HEK293 (cell line): ENCODE measurements at regions not wholly inside any gene's neighbourhood (a gene's known extent, or its start where the extent isn't known, plus 50 kb on each side); places are given as distances from the start of the nearest gene placed in this dataset.
A peak's percentile ranks its signal among the peaks of the same experiment; 100 is the strongest.

ENCODE experiments used
- ATF2 ChIP-seq: fragments of 450-650 bp; formaldehyde crosslinking; IDR thresholded peaks from 2 replicates; pipeline ENCODE4 v1.5.1; 2016; ENCODE audit warnings: missing biosample characterization, missing genetic modification characterization, low read depth
- FEZF1 ChIP-seq: fragments of 450-650 bp; formaldehyde crosslinking; IDR thresholded peaks from 2 replicates; pipeline ENCODE4 v1.5.1; 2016; ENCODE audit warnings: missing biosample characterization, missing genetic modification characterization
- HOXA7 ChIP-seq: sonication (generic); formaldehyde crosslinking; IDR thresholded peaks from 2 replicates; pipeline ENCODE4 v1.8.1; 2022; ENCODE audit warnings: missing genetic modification reagents, borderline replicate concordance
- KLF16 ChIP-seq: fragments of 450-650 bp; formaldehyde crosslinking; IDR thresholded peaks from 2 replicates; pipeline ENCODE4 v1.5.1; 2017; ENCODE audit warnings: missing biosample characterization, missing genetic modification characterization
- PRDM4 ChIP-seq: fragments of 450-650 bp; formaldehyde crosslinking; IDR thresholded peaks from 2 replicates; pipeline ENCODE4 v1.5.1; 2017; ENCODE audit warnings: missing biosample characterization, missing genetic modification characterization
- RBAK ChIP-seq: fragments of 450-650 bp; formaldehyde crosslinking; IDR thresholded peaks from 2 replicates; pipeline ENCODE4 v1.5.1; 2016; ENCODE audit warnings: missing biosample characterization, missing genetic modification characterization
- REPIN1 ChIP-seq: fragments of 450-650 bp; formaldehyde crosslinking; IDR thresholded peaks from 2 replicates; pipeline ENCODE4 v1.5.1; 2017; ENCODE audit warnings: missing biosample characterization, missing genetic modification characterization, low read depth
- REST ChIP-seq: fragments of 450-650 bp; formaldehyde crosslinking; IDR thresholded peaks from 2 replicates; pipeline ENCODE4 v1.5.1; 2016; ENCODE audit warnings: missing biosample characterization, missing genetic modification characterization
- SCRT1 ChIP-seq: fragments of 450-650 bp; formaldehyde crosslinking; IDR thresholded peaks from 2 replicates; pipeline ENCODE4 v1.5.1; 2016; ENCODE audit warnings: missing biosample characterization, missing genetic modification characterization, borderline replicate concordance
- WT1 ChIP-seq: fragments of 450-650 bp; formaldehyde crosslinking; IDR thresholded peaks from 2 replicates; pipeline ENCODE4 v1.5.1; 2016; ENCODE audit warnings: missing biosample characterization, missing genetic modification characterization
- ZBTB21 ChIP-seq: fragments of 450-650 bp; formaldehyde crosslinking; IDR thresholded peaks from 2 replicates; pipeline ENCODE4 v1.5.1; 2017; ENCODE audit warnings: missing biosample characterization, missing genetic modification characterization
- ZBTB49 ChIP-seq: fragments of 450-650 bp; formaldehyde crosslinking; IDR thresholded peaks from 2 replicates; pipeline ENCODE4 v1.5.1; 2016; ENCODE audit warnings: missing biosample characterization, missing genetic modification characterization, low read depth
- ZNF112 ChIP-seq: fragments of 450-650 bp; formaldehyde crosslinking; IDR thresholded peaks from 2 replicates; pipeline ENCODE4 v1.5.0; 2017; ENCODE audit warnings: missing biosample characterization, missing genetic modification characterization
- ZNF2 ChIP-seq: fragments of 450-650 bp; formaldehyde crosslinking; IDR thresholded peaks from 2 replicates; pipeline ENCODE4 v1.5.1; 2016; ENCODE audit warnings: missing biosample characterization, missing genetic modification characterization
- ZNF23 ChIP-seq: fragments of 450-650 bp; formaldehyde crosslinking; IDR thresholded peaks from 2 replicates; pipeline ENCODE4 v1.5.1; 2016; ENCODE audit warnings: missing biosample characterization, missing genetic modification characterization, borderline replicate concordance
- ZNF302 ChIP-seq: fragments of 450-650 bp; formaldehyde crosslinking; IDR thresholded peaks from 2 replicates; pipeline ENCODE4 v1.5.1; 2016; ENCODE audit warnings: missing biosample characterization, missing genetic modification characterization, low read depth
- ZNF311 ChIP-seq: fragments of 450-650 bp; formaldehyde crosslinking; IDR thresholded peaks from 2 replicates; pipeline ENCODE4 v1.5.1; 2017; ENCODE audit warnings: missing biosample characterization, missing genetic modification characterization, borderline replicate concordance
- ZNF362 ChIP-seq: fragments of 450-650 bp; formaldehyde crosslinking; IDR thresholded peaks from 2 replicates; pipeline ENCODE4 v1.5.1; 2016; ENCODE audit warnings: missing biosample characterization, missing genetic modification characterization
- ZNF391 ChIP-seq: fragments of 450-650 bp; formaldehyde crosslinking; IDR thresholded peaks from 2 replicates; pipeline ENCODE4 v1.5.1; 2016; ENCODE audit warnings: low read depth, missing biosample characterization, missing genetic modification characterization, borderline replicate concordance
- ZNF394 ChIP-seq: fragments of 450-650 bp; formaldehyde crosslinking; IDR thresholded peaks from 2 replicates; pipeline ENCODE4 v1.5.1; 2016; ENCODE audit warnings: missing biosample characterization, missing genetic modification characterization, mild to moderate bottlenecking, moderate library complexity, borderline replicate concordance
- ZNF404 ChIP-seq: fragments of 450-650 bp; formaldehyde crosslinking; IDR thresholded peaks from 2 replicates; pipeline ENCODE4 v1.5.1; 2017; ENCODE audit warnings: missing biosample characterization, missing genetic modification characterization
- ZNF433 ChIP-seq: fragments of 450-650 bp; formaldehyde crosslinking; IDR thresholded peaks from 2 replicates; pipeline ENCODE4 v1.5.1; 2016; ENCODE audit warnings: missing biosample characterization, missing genetic modification characterization, low read depth
- ZNF530 ChIP-seq: fragments of 450-650 bp; formaldehyde crosslinking; IDR thresholded peaks from 2 replicates; pipeline ENCODE4 v1.5.1; 2016; ENCODE audit warnings: low read depth, missing biosample characterization, missing genetic modification characterization
- ZNF544 ChIP-seq: fragments of 450-650 bp; formaldehyde crosslinking; IDR thresholded peaks from 2 replicates; pipeline ENCODE4 v1.5.0; 2017; ENCODE audit warnings: missing biosample characterization, missing genetic modification characterization
- ZNF549 ChIP-seq: fragments of 450-650 bp; IDR thresholded peaks from 2 replicates; pipeline ENCODE4 v1.5.1; 2018; ENCODE audit warnings: missing biosample characterization, missing genetic modification characterization, mild to moderate bottlenecking, inconsistent platforms, moderate library complexity
- ZNF558 ChIP-seq: fragments of 450-650 bp; formaldehyde crosslinking; IDR thresholded peaks from 2 replicates; pipeline ENCODE4 v1.5.1; 2016; ENCODE audit warnings: missing biosample characterization, missing genetic modification characterization
- ZNF623 ChIP-seq: fragments of 450-650 bp; formaldehyde crosslinking; IDR thresholded peaks from 2 replicates; pipeline ENCODE4 v1.5.1; 2016; ENCODE audit warnings: missing biosample characterization, missing genetic modification characterization
- ZNF791 ChIP-seq: fragments of 450-650 bp; formaldehyde crosslinking; IDR thresholded peaks from 2 replicates; pipeline ENCODE4 v1.5.1; 2016; ENCODE audit warnings: missing biosample characterization, missing genetic modification characterization
- ZSCAN30 ChIP-seq: fragments of 450-650 bp; IDR thresholded peaks from 2 replicates; pipeline ENCODE4 v1.5.1; 2018; ENCODE audit warnings: missing biosample characterization, mild to moderate bottlenecking, missing genetic modification characterization, moderate library complexity

- TF ChIP-seq ZBTB21 (tag by site-specific recombination) = 0 out of 2 replicates have a peak, but pooled peaks have one; percentile 49
- no peak for TF ChIP-seq WT1
- no peak for TF ChIP-seq ZNF404 (tag by site-specific recombination)
- TF ChIP-seq ZNF549 (tag by site-specific recombination) = no peak
- TF ChIP-seq REST (tag by site-specific recombination) = peak; percentile 78; the same call in 1 of the 2 replicates
- TF ChIP-seq ZNF2 (tag by site-specific recombination) = no peak
- TF ChIP-seq ZNF112 = no peak
- TF ChIP-seq ATF2 (tag by site-specific recombination) = no peak
- no peak for TF ChIP-seq PRDM4
- TF ChIP-seq FEZF1 (tag by site-specific recombination) = no peak
- no peak for TF ChIP-seq KLF16
- TF ChIP-seq ZSCAN30 (tag by site-specific recombination) = no peak
- TF ChIP-seq HOXA7 = no peak
- no peak for TF ChIP-seq ZNF23 (tag by site-specific recombination)
- TF ChIP-seq ZNF623 = peak; percentile 69
- no peak for TF ChIP-seq ZNF302 (tag by site-specific recombination)
- no peak for TF ChIP-seq ZNF391 (tag by site-specific recombination)
- 0 out of 2 replicates have a peak, but pooled peaks have one; percentile 25 for TF ChIP-seq ZNF791 (tag by site-specific recombination)
- TF ChIP-seq ZNF394 = peak; percentile 92
- no peak for TF ChIP-seq RBAK
- peak; percentile 66; the same call in 1 of the 2 replicates for TF ChIP-seq ZNF558 (tag by site-specific recombination)
- TF ChIP-seq ZNF362 (tag by site-specific recombination) = no peak
- no peak for TF ChIP-seq ZNF311 (tag by site-specific recombination)
- peak; percentile 91 for TF ChIP-seq ZNF433
- 0 out of 2 replicates have a peak, but pooled peaks have one; percentile 55 for TF ChIP-seq ZNF530 (tag by site-specific recombination)
- TF ChIP-seq ZBTB49 = no peak
- no peak for TF ChIP-seq ZNF544 (tag by site-specific recombination)
- no peak for TF ChIP-seq REPIN1 (tag by site-specific recombination)
- TF ChIP-seq SCRT1 (tag by site-specific recombination) = no peak
Measured at GRCh38 chr9:87125819-87126218, 178.5 kb upstream of the GAS1 start (continued).
